D721Med (cell line): ENCODE measurements at regions not wholly inside any gene's neighbourhood (a gene's known extent, or its start where the extent isn't known, plus 50 kb on each side); places are given as distances from the start of the nearest gene placed in this dataset.

Experiments used
- DNase-seq: peaks from one replicate; pipeline ENCODE4 v3.0.0; 2011; ENCODE audit warnings: low spot score; ENCODE audit not compliant: insufficient read length
- FAIRE-seq: peaks from 2 replicates; lab custom pipeline; 2011; peaks lifted over from hg19 to GRCh38; lab: Jason Lieb, UNC
- TF ChIP-seq, protein P1 (sequence below): IDR thresholded peaks from 2 replicates; pipeline ENCODE4 v1.5.1; 2012; ENCODE audit warnings: mild to moderate bottlenecking, control low read depth; ENCODE audit not compliant: insufficient read depth; ENCODE audit errors: missing control alignments

DNA sequence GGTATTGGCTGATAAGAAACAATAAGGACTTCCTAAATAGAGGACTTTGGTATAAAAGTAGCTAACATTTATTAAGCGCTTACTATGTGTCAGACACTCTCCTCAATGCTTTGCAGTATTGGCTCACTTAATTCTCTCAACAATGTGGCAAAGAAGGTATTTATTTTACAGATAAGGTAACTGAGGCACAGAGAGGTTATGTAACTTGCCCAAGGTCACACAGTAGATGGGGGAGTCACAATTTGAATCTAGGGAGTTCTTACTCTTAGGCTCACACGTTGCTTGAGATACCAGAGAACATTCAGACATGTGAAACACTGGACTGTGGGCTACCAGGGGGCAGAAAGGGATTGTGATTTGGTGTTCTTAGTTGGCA is 60.8 kb upstream of the GPR158 start:
- TF ChIP-seq, protein P1, sequence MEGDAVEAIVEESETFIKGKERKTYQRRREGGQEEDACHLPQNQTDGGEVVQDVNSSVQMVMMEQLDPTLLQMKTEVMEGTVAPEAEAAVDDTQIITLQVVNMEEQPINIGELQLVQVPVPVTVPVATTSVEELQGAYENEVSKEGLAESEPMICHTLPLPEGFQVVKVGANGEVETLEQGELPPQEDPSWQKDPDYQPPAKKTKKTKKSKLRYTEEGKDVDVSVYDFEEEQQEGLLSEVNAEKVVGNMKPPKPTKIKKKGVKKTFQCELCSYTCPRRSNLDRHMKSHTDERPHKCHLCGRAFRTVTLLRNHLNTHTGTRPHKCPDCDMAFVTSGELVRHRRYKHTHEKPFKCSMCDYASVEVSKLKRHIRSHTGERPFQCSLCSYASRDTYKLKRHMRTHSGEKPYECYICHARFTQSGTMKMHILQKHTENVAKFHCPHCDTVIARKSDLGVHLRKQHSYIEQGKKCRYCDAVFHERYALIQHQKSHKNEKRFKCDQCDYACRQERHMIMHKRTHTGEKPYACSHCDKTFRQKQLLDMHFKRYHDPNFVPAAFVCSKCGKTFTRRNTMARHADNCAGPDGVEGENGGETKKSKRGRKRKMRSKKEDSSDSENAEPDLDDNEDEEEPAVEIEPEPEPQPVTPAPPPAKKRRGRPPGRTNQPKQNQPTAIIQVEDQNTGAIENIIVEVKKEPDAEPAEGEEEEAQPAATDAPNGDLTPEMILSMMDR, result no peak
- FAIRE-seq (no peak), DNase-seq (no peak)

GRCh38 chr10:25117757-25118156 is 57.0 kb upstream of the GPR158 start:
- TF ChIP-seq, protein P1, result no peak
- FAIRE-seq (no peak), DNase-seq (no peak)

GRCh38 chr10:25120188-25120587 is 54.6 kb upstream of the GPR158 start:
- TF ChIP-seq, protein P1, result no peak
- no peak for DNase-seq
- FAIRE-seq, result no peak
